GM21367 (cell line): ENCODE measurements at regions not wholly inside any gene's neighbourhood (a gene's known extent, or its start where the extent isn't known, plus 50 kb on each side); places are given as distances from the start of the nearest gene placed in this dataset.

ENCODE experiments used
- ATAC-seq: cut with Tn5 transposase; IDR thresholded peaks from one replicate; pipeline ENCODE4 v1.9.1; 2021; ENCODE audit not compliant: unreplicated experiment

DNA sequence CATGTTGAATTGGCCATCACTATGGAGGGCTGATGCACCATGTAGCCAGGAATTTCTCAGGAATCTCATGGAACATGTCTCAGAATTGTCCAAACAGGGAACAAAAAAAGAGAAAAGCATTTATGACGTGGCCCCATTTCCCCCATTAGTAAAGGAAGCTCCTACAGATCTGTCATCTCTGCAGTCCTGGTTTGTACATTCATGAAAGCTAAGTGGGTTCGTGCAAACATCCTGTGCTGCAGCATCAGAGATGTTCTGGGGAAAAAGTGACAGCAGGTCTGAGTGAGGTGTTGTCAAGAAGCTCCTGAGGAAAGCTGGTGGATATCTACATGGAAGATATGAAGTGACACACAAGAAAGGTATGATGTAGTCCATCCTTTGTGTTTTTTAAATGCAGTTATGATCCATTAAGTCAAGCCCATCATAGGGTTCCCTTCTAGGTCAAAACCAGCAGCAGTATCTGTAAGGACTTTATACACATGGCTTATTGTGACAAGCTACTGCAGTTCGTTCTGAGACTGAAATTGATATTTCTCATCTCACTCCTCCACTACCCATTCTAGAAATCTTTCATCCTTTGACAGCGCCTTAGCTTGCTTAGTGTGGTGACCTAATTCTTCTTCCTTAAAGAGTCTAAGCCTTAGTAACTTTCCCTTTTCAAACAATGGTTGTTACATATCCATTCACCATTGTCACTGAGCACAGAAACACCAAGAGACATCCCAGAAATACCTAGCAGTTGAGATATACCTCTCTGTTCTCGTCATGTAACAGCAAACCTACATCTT lies 200.0 kb upstream of the TCF21 start:
- ATAC-seq: no peak

DNA sequence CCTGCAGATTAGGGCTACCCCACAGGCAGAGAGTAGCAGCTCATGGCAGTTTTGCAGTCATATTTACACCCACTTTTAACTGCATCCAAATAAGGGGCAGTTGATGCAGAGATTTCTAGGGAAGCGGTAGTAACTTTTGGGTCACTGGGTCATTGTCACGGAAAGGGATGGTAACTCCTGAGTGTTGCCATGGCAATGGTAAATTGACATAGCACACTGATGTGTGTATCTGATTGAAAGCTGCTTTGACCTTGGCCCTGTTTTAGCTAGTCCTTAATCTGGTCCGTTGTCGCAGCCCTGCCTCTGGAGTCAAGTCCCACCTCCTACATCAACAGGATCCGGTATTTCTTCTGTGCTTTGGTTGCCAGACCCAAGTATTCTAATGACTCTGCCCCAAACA lies 199.1 kb upstream of the TCF21 start:
- no peak for ATAC-seq

DNA sequence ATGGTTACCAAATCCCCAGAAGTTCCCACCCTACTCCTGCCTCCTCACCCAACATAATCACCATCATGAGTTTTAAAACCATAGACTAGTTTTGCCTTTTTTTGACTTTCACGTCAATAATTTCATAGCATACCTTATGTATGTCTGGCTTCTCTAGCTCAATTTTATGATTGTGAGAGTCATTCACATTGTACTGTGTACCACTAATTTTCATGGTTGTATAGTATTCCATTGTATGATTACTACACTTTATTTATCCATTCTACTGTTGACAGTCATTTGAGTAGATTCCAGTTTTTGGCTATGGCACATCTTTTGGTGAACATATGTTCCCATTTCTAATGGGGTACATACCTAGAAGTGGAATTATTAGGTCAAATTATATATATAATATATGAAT lies 195.3 kb upstream of the TCF21 start:
- ATAC-seq: no peak

DNA sequence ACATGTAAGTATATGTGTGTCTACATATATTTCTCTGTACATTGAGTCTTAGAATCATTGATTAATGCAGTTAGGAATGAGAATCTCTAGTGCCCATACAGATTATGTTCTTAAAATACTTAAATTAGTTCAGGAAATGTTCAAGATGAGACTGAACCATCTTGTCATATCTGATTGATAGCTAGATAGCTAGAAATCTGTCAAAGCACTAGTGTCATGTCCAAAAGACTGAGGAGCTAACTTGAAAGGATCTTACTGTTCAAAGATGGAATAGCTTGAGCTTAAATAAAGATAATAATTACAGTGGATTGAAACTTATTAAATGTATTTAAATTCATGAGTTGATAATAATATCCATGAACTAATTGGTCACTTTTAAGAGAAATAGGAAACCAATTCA lies 191.7 kb upstream of the TCF21 start:
- no peak for ATAC-seq

DNA sequence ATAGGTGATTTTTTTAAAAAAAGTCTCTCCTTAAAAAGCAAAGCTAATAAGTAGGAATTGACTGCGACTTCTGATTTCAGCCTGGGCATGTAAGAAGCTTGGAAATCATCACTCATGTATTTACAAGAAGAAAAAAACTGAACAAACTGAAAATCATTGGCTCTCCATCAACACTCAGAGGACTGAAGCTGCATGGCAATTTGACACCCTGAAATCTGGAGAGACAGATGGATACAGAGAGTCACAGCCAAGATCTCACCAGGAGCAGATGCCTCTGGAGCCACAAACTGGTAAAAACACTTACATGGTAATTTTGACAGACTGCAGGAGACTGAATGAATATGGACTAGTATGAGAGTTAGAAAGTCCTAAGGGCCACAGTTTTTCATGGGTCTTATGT lies 191.2 kb upstream of the TCF21 start:
- ATAC-seq: no peak

DNA sequence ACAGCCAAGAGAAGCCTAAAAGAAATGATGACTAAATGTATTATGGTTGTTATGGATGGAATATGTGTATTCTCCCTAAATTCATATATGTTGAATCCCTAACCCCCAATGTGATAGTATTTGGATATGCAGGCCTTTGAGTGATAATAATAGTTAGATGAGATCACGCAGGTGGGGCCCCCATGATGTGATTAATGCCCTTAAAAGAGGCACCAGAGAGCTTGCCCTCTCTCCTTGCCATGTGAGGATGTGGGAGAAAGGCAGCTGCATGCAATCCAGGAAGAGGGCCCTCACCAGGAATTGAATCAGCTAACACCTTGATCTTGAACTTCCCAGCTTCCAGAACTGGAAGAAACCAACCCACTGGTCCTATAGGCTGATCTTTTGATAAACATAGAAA lies 190.6 kb upstream of the TCF21 start:
- ATAC-seq: no peak

DNA sequence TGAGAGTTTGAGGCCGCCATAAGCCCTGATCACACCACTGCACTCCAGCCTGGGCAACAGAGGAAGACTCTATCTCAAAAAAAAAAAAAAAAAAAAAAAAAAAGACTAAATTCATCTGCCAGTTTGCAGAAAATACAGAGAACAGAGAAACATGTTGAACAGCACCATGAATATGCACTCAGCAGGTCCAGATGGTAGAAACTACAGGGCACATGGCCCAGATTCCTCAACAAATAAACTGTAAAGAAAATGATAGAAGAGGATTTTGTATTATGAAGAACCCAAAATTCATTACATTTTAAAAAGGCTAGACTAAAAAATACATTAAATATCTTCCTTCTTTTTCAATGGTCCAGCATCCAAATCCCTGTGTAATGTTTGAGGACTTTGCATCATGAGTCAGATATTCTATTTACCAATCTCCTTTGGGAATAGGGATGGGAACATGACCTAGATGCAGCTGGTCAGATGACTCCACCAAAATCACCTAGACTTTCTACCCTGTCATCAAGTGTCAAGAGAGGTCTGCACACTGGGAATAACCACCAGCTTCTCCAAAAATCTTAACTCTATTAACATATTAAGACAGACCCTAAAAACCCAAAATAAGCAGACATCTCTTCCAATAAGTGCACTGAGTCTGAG lies 189.1 kb upstream of the TCF21 start:
- ATAC-seq: no peak

DNA sequence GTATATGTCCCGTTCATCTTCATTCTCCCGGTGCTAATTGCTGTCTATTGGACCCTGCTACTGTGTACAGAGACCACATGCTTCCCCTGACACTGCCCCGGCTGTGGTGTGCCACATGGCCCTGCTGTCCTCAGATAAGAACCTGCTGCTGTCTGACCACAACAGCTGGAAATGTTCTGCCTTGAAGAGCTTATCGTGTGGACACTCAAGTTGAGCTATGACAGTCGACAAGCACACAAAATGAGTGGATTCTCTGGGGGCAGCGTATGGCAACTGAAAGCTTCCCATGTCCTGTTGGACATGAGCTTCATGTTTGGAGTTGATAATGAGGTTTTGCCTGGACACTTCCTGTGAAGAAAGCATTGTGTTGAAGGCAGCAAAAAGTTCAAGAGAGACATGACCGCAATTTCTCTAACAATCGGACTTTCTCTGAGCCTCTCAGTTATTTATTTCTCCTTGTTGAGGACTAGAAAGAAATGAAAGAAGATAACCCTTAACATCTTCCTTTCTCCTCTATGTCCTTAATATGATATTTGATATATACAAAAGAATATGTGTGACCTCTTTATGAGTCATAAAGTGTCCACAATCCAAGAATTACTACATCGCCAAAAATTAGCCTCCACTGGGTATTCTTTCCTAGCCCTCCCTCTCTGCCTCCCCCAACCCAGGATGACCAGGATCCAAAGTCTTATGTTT lies 187.1 kb upstream of the TCF21 start:
- no peak for ATAC-seq

DNA sequence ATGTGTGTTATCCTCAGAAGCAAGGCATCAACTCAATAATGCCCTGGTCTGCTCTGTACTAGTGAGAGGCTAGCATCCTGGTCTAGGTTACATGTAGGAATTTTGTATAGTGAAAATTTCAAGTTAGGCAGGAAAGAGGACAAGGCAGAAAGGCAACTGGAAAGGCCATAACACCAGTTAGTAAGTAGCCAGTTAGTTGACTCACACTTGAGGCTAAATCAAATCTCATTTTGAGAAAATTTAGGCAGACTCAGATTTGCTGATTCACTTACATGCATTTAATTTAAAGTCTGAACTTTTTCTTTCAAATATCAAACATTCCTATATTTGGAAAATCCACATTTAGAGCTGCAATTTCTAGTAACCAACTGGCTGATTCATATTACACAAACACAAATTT lies 184.5 kb upstream of the TCF21 start:
- ATAC-seq: no peak

DNA sequence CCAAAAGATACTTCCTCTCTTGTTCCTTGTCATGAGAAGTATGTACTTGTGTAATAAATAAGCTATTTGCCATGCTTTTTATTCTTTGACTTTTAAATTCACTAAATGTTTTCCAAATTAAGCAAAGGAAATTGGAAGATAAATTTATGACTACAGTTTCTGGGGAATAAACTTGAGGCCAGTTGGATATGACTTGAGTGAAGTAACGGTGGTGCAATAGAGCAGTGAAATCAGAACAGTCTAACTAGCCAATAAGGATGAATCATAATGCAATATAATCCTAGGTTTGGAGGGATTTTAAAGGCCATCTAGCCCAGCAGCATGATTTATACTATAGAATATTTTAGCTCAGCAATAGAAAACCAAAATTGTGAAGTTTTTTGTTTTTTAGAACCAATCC lies 183.8 kb upstream of the TCF21 start:
- no peak for ATAC-seq

DNA sequence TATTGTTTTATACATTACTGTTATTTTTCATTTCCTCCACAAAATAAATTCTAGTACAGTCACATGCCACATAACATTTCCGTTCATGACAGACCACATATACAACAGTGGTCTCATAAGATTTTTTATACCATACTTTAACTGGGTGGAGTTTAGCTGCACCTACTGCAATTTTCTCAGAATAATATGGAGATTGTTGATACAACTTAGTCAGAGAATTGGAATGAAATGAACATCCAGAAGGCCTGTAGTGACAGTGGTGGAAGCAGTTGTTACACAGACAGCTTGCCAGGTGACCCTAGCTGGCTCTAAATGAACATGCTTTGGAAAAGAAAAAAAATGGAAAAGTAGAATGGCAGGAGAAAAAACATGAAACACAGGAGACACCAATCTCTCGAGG lies 183.2 kb upstream of the TCF21 start:
- no peak for ATAC-seq

DNA sequence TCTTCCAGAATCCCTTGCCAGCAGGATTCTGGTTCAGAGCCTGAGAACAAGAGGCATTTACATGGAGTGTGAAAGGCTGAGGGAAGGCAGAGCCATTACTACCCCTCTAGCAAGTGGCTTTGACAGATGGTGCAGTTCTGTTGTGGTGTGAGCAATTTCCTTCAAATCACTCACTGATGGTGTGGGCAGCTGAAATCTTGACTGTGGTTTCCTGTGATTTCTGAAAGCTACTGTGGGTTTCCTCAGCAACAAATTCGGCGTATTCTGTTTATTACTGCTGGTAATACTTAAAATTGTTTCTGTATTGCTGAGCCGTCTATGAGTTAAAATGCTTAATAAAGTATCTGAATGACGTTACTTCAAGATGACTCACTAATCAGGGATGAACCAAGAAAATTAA lies 181.5 kb upstream of the TCF21 start:
- no peak for ATAC-seq

DNA sequence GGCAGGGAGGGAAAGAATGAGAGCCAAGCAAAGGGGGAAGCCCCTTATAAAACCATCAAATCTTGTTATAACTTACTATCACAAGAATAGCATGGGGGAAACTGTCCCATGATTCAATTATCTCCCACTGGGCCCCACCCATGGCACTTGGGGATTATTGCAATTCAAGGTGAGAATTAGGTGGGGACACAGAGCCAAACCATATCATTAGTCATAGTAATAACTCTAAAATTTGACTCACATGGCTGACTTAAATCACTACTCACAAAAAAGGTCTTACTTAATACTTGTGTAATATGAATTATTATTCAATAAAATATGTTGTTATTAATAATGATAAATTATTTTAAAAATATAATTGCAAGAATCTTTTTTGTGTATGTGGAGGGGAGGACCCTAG lies 178.1 kb upstream of the TCF21 start:
- no peak for ATAC-seq

DNA sequence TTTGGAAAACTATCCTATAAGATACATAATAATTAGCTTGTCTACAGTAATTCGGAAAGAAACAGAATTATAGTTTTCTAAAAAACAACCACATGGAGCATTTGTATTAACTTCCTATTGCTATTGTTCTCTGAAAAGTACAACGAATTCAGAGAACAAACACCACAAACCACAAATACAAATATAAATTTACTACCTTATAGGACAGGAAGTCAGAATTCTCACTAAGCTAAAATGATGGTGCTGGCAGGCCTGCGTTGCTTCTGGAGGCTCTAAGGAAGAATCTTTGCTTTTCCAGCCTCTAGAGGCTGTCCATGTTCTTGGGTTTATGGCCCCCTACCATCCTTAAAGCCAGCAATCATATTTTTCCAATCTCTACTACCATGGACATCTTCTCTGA lies 173.6 kb upstream of the TCF21 start:
- no peak for ATAC-seq

DNA sequence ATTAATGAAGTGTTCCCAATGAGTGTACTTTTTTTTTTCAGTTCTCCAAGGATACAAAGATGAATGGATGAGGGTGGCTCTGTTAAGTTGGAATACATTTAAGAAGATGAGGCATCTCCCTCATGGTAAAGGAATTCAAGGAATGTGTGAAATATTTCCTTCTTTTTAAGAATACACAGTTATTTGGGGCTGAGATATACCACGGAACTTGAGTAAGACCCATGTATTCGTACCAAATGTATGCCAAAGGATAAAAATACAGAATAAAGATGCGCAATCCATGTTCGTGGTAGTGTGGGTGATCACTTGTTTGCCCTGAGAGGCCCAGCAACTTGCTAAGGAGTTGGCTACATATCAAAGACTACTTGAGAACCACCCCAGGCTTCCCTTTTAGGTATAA lies 164.2 kb upstream of the TCF21 start:
- ATAC-seq: no peak

DNA sequence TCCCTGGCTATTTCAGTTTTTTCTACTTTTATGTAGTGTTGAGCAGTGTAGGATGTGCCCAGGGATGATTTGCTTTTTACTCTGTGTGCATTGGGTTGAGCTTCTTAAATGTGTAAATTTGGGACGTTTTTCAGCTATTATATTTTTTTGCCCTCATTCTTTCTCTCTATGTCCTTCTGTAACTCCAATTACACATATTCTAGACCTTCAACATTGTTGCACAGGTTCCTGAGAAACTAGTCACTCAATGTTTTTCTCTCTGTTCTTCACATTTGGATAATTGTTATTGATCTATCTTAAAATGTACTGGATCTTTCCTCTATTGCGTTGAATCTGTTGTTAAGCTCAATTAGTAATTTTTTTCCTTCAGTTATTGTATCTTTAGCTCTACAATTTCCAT lies 162.7 kb upstream of the TCF21 start:
- no peak for ATAC-seq

DNA sequence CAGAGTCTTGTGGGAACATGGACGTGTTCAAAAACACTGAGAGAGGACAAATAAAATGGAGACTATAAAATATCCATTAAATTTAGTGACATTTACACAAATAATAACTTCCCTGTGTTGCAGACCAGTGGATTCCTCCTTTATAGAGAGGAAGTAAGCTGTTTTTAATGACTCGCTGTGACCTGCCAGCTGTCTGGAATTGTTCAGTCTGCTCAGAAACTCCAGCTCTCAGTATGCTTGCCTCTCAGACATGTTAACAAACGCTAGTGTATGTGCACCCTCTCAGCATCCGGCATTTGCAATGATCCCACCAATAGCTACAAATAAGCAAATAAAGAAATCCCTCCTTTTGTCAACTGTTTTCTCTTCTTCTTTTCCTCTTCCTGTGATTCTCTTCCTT lies 158.0 kb upstream of the TCF21 start:
- no peak for ATAC-seq

DNA sequence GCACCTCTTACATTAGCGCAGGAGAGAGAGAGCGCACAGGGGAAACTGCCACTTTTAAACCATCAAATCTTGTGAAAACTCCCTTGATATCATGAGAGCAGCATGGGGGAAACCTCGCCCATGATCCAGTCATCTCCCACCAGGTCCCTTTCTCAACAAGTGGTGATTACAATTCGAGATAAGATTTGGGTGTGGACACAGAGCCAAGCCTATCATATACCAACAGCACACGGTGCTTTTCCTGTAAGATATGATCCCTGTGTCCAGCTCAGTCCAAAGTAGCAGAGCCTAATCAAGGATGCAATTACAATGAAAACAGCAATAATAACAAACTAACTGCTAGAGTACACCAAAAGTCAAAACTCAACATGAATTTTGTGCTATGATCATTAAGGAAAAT lies 148.7 kb upstream of the TCF21 start:
- ATAC-seq: no peak

DNA sequence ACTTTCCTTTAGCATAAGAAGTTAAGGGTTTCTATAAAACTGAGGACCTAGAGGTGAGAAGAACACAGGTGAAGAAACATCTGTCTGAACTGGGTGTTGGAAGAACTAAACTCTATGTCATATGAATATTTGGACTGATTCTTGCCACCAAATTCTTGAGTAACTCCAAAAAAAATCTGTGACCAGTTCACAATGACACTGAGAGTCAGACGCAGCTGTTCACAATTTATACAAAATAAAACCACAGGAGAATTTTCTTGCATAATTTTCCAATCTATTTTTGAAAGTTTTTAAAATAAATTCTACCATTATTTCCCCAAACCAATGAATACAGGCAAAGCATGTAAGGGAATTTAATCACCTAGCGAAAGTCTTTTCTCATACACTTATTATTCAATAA lies 148.1 kb upstream of the TCF21 start:
- no peak for ATAC-seq

DNA sequence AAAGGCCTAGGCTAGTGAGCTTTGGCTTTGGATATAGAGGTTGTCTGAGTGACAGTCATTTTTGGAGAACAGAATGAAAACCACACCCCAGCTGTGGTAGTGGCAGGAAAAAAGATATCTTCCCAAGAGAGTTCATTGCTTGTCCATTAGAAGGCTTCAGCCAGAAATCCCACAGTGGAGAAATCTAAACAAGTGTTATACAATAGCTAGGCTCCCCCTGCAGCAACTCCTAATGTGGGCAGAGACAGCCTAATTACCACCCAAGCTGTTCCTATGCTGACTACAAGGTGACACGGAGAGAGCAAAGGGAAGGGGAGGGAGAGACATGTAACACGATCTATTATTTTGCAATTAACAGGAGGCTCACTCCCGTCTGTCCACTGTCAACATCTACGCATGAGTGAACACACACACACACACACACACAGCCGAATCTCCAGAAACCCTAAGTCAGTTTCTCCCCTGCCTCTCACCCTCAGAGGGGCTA lies 147.5 kb upstream of the TCF21 start:
- no peak for ATAC-seq

DNA sequence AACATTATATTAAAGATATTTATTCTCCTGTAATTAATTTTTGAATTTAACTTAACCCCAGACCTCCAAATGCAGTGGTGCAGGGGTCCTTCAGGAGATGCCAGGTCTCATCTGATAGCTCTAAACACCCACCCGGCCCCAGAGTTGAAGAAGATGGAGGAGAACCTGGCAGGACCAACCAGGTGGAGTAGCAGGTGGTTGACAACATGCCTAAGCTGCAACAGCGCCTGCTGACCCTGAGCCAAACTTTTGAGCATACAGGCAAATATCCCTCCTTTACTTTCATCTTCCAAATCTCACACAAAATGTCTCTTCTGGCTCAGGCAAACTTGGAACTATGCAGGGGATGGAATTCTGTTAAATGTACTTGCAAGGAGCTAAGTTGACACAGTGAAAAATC lies 145.3 kb upstream of the TCF21 start:
- no peak for ATAC-seq

DNA sequence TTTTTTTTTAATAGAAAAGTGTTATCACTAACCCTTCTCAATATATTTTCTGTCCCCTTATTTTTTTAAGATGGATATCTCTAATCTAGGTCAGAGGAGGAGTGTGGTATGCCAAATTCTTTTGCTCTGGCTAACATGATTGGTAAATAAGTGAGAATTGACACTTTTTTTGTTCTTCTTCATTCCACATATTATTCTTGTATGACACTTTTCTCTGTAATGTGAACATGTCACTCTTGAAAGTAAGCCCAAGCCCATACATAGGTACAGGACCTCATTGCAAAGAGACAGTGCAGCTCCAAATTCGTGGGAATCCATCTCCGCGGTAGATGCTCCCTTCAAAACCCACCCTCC lies 142.5 kb upstream of the TCF21 start:
- ATAC-seq: no peak
